Transverse colon (tissue), 4 donors: ENCODE measurements at regions not wholly inside any gene's neighbourhood (a gene's known extent, or its start where the extent isn't known, plus 50 kb on each side); places are given as distances from the start of the nearest gene placed in this dataset.

Experiments
- EP300 ChIP-seq: sonication (generic); formaldehyde crosslinking; IDR thresholded peaks from one replicate; pipeline ENCODE4 v1.6.1; 2017; ENCODE audit warnings: antibody characterized with exemption, low read depth
- POLR2A ChIP-seq: fragments of 450-650 bp; IDR thresholded peaks from one replicate; pipeline ENCODE4 v1.6.1; 2016; ENCODE audit warnings: antibody characterized with exemption, mild to moderate bottlenecking, moderate library complexity
- POLR2AphosphoS5 ChIP-seq, 3 donors: sonication (generic); formaldehyde crosslinking; IDR thresholded peaks; one replicate each; pipeline ENCODE4 v1.6.1; 2016; ENCODE audit warnings: antibody characterized with exemption in 3 of 3
- TF ChIP-seq, protein P1 (sequence below), 5 experiments: fragments of 200-600 bp in 3 of 5; fragments of 450-650 bp in 2 of 5; sonication (generic) in 3 of 5; IDR thresholded peaks; 1 replicate in 2 of 5; 2 replicates in 3 of 5; pipeline ENCODE4 v1.5.1; 2016 to 2017; ENCODE audit warnings: antibody characterized with exemption in 5 of 5, inconsistent platforms in 3 of 5, mild to moderate bottlenecking in 2 of 5, moderate library complexity in 1 of 5

DNA sequence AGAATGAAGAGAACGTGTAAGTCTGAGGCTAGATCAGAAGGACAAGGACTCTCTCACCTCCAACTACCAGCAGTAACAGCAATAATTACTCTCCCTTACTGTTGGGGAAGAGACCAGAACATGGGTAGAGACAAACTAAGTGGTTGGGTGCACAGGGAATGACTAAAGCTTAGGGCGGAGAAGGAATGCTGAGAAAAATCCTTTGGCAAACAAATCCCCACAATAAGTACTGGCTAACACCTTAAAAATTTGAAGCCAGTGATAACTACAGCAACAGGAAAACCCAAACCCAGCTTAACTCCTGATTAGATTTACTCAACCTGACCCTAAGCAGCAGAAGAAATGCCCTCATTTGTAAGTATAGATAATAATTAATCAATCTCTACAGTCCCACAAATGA, 759.0 kb downstream of the AACS start:
- TF ChIP-seq, protein P1, sequence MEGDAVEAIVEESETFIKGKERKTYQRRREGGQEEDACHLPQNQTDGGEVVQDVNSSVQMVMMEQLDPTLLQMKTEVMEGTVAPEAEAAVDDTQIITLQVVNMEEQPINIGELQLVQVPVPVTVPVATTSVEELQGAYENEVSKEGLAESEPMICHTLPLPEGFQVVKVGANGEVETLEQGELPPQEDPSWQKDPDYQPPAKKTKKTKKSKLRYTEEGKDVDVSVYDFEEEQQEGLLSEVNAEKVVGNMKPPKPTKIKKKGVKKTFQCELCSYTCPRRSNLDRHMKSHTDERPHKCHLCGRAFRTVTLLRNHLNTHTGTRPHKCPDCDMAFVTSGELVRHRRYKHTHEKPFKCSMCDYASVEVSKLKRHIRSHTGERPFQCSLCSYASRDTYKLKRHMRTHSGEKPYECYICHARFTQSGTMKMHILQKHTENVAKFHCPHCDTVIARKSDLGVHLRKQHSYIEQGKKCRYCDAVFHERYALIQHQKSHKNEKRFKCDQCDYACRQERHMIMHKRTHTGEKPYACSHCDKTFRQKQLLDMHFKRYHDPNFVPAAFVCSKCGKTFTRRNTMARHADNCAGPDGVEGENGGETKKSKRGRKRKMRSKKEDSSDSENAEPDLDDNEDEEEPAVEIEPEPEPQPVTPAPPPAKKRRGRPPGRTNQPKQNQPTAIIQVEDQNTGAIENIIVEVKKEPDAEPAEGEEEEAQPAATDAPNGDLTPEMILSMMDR (IDR thresholded peaks at IDR 0.05) = no peak
- TF ChIP-seq EP300 = no peak
- TF ChIP-seq POLR2A = no peak
- TF ChIP-seq POLR2AphosphoS5 (IDR thresholded peaks at IDR 0.05) = no peak
